Stomach (tissue), 8 donors: ENCODE measurements at regions not wholly inside any gene's neighbourhood (a gene's known extent, or its start where the extent isn't known, plus 50 kb on each side); places are given as distances from the start of the nearest gene placed in this dataset.

Experiments
- DNase-seq, 2 donors: peaks; one replicate each; pipeline versions ENCODE4 v3.0.0 to v3.0.0-alpha.2; 2013 to 2019
- H3K27ac ChIP-seq, 5 donors: fragments of 200-600 bp in 4 of 5; sonication (generic) in 4 of 5; one replicate each; pipeline ENCODE4 v1.5.1; 2013 to 2019; ENCODE audit warnings: mild to moderate bottlenecking in 1 of 5, moderate library complexity in 1 of 5
- H3K27me3 ChIP-seq, 3 donors: fragments of 200-600 bp; sonication (generic); one replicate each; pipeline ENCODE4 v1.5.1; 2017 to 2019; ENCODE audit warnings: mixed run types in 1 of 3
- H3K36me3 ChIP-seq, 4 donors: fragments of 200-600 bp; sonication (generic); 1 replicate in 3 of 4; 2 replicates in 1 of 4; pipeline ENCODE4 v1.5.1; 2016 to 2019
- H3K4me1 ChIP-seq, 4 donors: fragments of 200-600 bp; sonication (generic); one replicate each; pipeline ENCODE4 v1.5.1; 2016 to 2019
- H3K4me3 ChIP-seq, 4 donors: fragments of 200-600 bp; sonication (generic) in 3 of 4; one replicate each; pipeline ENCODE4 v1.5.1; 2016 to 2019; ENCODE audit warnings: mild to moderate bottlenecking in 1 of 4
- H3K9me3 ChIP-seq, 4 donors: fragments of 200-600 bp; sonication (generic); one replicate each; pipeline ENCODE4 v1.5.1; 2016 to 2019
- EP300 ChIP-seq: sonication (generic); formaldehyde crosslinking; IDR thresholded peaks from one replicate; pipeline ENCODE4 v1.6.1; 2017; ENCODE audit warnings: antibody characterized with exemption
- POLR2A ChIP-seq, 4 donors: fragments of 450-650 bp; IDR thresholded peaks; one replicate each; pipeline ENCODE4 v1.6.1; 2016; ENCODE audit warnings: antibody characterized with exemption in 4 of 4, control low read depth in 2 of 4, mild to moderate bottlenecking in 1 of 4, moderate library complexity in 1 of 4
- POLR2AphosphoS5 ChIP-seq, 3 donors: sonication (generic); formaldehyde crosslinking; IDR thresholded peaks; one replicate each; pipeline ENCODE4 v1.6.1; 2016; ENCODE audit warnings: antibody characterized with exemption in 3 of 3
- WGBS, 5 donors: extraction: QIAGEN DNeasy Blood & Tissue Kit in 3 of 5; methylation state at CpG; one replicate each; pipeline versions ENCODE4 v1.1.5 to v1.1.7; 2013 to 2018; 5-methylcytosine and 5-hydroxymethylcytosine counted together
- intact Hi-C: fragments of 100-400 bp; cut with DNase I; formaldehyde crosslinking; loops from one replicate; pipeline ENCODE4 v1.15.1; 2023; ENCODE audit warnings: low total_unique reads
- TF ChIP-seq, protein P1 (sequence below), 7 experiments: fragments of 450-650 bp in 4 of 7; fragments of 200-600 bp in 3 of 7; sonication (generic) in 3 of 7; IDR thresholded peaks; one replicate each; pipeline ENCODE4 v1.5.1; 2016 to 2019; ENCODE audit warnings: antibody characterized with exemption in 7 of 7, control low read depth in 2 of 7, mild to moderate bottlenecking in 1 of 7
- donor health status: healthy with polysubstance abuse.
- donor health status: Bipolar disorder and iron deficiency.
- donor health status: healthy.

DNA sequence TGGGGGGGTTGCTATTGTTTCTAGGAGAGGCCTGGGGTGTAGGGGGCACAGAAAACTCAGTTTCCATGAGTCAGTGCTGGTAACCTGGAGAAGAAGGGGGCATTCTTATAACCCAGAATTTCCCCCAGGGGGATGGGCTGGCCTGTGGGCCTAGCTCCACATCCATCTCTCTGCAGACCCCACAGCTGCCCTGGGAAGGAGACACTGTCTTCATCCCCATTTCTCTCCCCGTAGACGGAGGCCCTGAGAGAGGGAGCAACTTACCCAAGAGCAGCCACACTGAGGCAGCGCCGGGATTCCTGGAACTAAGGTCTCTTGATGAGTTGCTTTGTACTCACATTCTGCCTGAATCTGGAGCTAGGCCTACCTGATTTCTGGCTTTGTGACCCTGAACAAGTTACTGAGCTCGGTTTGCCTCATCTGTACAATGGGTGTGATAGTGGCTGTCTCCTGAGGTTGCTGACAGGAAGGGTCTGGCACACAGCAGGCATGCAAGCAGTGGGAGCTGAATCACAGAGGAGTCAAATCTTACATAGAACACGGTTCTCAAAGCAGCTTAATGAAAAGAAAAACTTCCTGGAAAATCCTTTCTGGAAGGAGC is 55.0 kb upstream of the LCTL start:
- Histone ChIP-seq H3K4me1 (peaks cover 45 to 62% (median 52%) of the 10 kb centered on the region in 4 donors), H3K27ac (no peak overlapping the region), H3K36me3 (no peaks in the 10 kb centered on the region), H3K9me3 (no peaks in the 10 kb centered on the region), H3K4me3 (no peak overlapping the region), H3K27me3 (peaks cover 0 to 13% (median 6%) of the 10 kb centered on the region in 3 donors)
- WGBS, 5 donors: 85 to 94% (median 88%) methylated on average over 6 of the region's 6 CpGs
- no peak for TF ChIP-seq POLR2AphosphoS5 (IDR thresholded peaks at IDR 0.05)
- TF ChIP-seq EP300: no peak
- TF ChIP-seq POLR2A (IDR thresholded peaks at IDR 0.05): no peak
- TF ChIP-seq, protein P1, sequence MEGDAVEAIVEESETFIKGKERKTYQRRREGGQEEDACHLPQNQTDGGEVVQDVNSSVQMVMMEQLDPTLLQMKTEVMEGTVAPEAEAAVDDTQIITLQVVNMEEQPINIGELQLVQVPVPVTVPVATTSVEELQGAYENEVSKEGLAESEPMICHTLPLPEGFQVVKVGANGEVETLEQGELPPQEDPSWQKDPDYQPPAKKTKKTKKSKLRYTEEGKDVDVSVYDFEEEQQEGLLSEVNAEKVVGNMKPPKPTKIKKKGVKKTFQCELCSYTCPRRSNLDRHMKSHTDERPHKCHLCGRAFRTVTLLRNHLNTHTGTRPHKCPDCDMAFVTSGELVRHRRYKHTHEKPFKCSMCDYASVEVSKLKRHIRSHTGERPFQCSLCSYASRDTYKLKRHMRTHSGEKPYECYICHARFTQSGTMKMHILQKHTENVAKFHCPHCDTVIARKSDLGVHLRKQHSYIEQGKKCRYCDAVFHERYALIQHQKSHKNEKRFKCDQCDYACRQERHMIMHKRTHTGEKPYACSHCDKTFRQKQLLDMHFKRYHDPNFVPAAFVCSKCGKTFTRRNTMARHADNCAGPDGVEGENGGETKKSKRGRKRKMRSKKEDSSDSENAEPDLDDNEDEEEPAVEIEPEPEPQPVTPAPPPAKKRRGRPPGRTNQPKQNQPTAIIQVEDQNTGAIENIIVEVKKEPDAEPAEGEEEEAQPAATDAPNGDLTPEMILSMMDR (IDR thresholded peaks at IDR 0.05): no peak
- intact Hi-C loops: no loop called here
- no peak for DNase-seq

DNA sequence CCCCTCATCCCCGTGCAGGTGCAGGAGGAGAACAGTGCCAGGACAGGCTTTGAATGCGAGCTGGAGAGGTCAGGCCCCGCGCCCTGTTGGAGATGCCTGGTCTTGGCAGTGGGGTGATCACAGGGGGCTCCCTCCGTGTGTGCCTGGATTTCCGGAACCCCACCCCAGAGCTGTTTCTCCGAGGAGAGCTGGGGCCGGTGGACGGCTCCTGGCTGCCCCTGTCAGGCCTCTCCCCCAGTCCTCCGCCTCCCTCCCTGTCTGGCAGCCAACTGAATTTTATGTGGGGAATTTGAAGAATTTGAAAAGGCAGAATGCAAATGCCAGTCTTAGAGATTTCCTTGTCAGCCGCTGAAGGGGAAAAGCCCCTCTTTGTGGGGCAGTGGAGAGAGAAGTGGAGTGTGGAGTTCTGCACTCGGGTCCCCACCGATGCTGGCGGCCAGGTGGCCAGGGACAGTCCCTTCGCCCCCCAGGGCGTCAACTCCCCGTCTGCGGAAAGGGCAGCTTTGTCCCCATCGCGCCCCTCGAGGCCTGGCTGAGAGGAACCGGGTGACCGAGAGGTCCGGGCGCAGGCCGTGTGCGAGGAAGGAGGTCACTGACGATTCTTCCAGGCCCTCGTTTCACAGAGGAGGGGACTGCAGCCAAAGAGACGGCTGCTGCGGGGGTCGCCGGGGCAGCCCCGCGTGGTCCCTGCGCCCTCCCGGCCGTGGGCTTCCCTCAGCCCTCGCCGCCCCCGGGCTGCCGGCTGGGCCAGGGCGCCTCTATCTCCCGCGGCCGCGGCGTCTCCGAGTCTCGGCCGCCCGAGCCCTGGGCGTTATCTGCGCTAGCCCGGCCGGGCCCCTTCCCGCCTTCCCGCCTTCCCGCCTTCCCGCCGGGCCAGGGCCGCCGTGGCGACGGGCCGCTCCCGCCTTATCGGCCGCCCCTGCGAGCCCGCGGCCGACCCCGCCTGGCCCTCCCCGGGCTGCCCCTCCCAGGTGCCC is 56.0 kb upstream of the LCTL start:
- H3K36me3 ChIP-seq: no peaks in the 10 kb centered on the region
- H3K4me1 ChIP-seq: peaks cover 42 to 53% (median 46%) of the 10 kb centered on the region in 4 donors
- WGBS, 5 donors: 22 to 64% (median 32%) methylated on average over 21 to 75 of the region's 75 CpGs
- no peaks in the 10 kb centered on the region for H3K9me3 ChIP-seq
- no peak for TF ChIP-seq POLR2AphosphoS5 (IDR thresholded peaks at IDR 0.05)
- TF ChIP-seq, protein P1 (IDR thresholded peaks at IDR 0.05): no peak
- no peak for TF ChIP-seq EP300
- no peak for TF ChIP-seq POLR2A (IDR thresholded peaks at IDR 0.05)
- peak overlapping the region; percentile 19 to 38 (median 26) for H3K4me3 ChIP-seq
- intact Hi-C loops: no loop called here
- H3K27ac ChIP-seq: peak overlapping the region in 3 of 5 donors; percentile 20 to 74 (median 54)
- DNase-seq: peak in 1 of 2 donors; percentile 68
- peaks cover 0 to 13% (median 6%) of the 10 kb centered on the region in 3 donors for H3K27me3 ChIP-seq

DNA sequence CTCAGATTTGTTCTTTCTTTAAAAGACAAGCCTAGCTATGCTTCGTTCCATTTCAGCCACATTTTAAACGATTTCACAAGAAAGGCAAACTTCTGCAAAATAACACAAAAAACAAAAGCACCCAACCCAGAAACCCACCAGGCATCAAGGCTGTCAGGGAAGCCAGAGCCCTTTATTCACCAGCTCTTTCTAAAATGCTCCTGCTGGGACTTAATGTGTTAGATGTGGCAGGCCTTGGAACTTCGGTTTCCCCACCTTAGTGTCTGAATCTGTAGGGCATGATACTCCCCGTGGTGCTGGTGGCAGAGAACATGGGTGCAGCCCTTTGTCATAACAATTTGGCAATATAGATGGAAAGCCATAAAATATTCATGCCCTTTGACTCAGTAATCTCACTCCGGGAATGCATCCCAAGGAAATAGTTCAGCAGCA is 56.8 kb upstream of the LCTL start:
- Histone ChIP-seq H3K27me3 (peaks cover 0 to 13% (median 6%) of the 10 kb centered on the region in 3 donors), H3K4me1 (peaks cover 34 to 45% (median 39%) of the 10 kb centered on the region in 4 donors), H3K9me3 (no peaks in the 10 kb centered on the region), H3K4me3 (peak overlapping the region; percentile 19 to 38 (median 26)), H3K36me3 (no peaks in the 10 kb centered on the region), H3K27ac (peak overlapping the region in 2 of 5 donors; percentile 54 to 74)
- intact Hi-C loops: no loop called here
- TF ChIP-seq, protein P1 (IDR thresholded peaks at IDR 0.05): no peak
- TF ChIP-seq POLR2A (IDR thresholded peaks at IDR 0.05): no peak
- no peak for TF ChIP-seq POLR2AphosphoS5 (IDR thresholded peaks at IDR 0.05)
- no peak for TF ChIP-seq EP300
- 46 to 76% (median 49%) methylated on average over 5 of the region's 5 CpGs for WGBS, 5 donors
- DNase-seq: no peak

- Histone ChIP-seq H3K9me3 (no peaks in the 10 kb centered on the region), H3K4me1 (peaks cover 23 to 32% (median 25%) of the 10 kb centered on the region in 4 donors), H3K36me3 (no peaks in the 10 kb centered on the region), H3K27me3 (peaks cover 0 to 13% (median 6%) of the 10 kb centered on the region in 3 donors), H3K27ac (no peak overlapping the region), H3K4me3 (no peak overlapping the region)
- 54 to 87% (median 61%) methylated on average over 6 of the region's 6 CpGs for WGBS, 5 donors
- DNase-seq: no peak
- no peak for TF ChIP-seq POLR2AphosphoS5 (IDR thresholded peaks at IDR 0.05)
- TF ChIP-seq EP300: no peak
- no peak for TF ChIP-seq POLR2A (IDR thresholded peaks at IDR 0.05)
- TF ChIP-seq, protein P1 (IDR thresholded peaks at IDR 0.05): no peak
- intact Hi-C loops: no loop called here
Measured at GRCh38 chr15:66623801-66624453, 58.1 kb upstream of the LCTL start.
